ENCODE measurements at regions not wholly inside any gene's neighbourhood (a gene's known extent, or its start where the extent isn't known, plus 50 kb on each side); places are given as distances from the start of the nearest gene placed in this dataset.

- ATAC-seq (ENCODE audit: insufficient read depth, low read depth) (no peak), DNase-seq (no peak)
- Histone ChIP-seq H2AFZ (ENCODE audit: low read depth, low read length) (no peak overlapping the region), H3K9me3 (ENCODE audit: insufficient read depth, low read length, severe bottlenecking) (no peaks in the 10 kb centered on the region), H3K79me2 (ENCODE audit: insufficient read depth, low read length) (no peaks in the 10 kb centered on the region), H3K4me2 (ENCODE audit: insufficient read depth, low read length) (no peak overlapping the region), H3K27me3 (ENCODE audit: insufficient read depth, low read length, poor library complexity) (no peaks in the 10 kb centered on the region), H3K27ac (ENCODE audit: low read length) (no peak overlapping the region), H3K4me3 (ENCODE audit: low read depth in 1 of 2, low read length in 2 of 2) (no peak overlapping the region), H3K9ac (ENCODE audit: low read depth, low read length) (no peak overlapping the region), H4K20me1 (ENCODE audit: insufficient read depth, low read length) (no peaks in the 10 kb centered on the region), H3K36me3 (ENCODE audit: insufficient read depth, low read length) (no peaks in the 10 kb centered on the region), H3K4me1 (ENCODE audit: insufficient read depth, low read length) (no peaks in the 10 kb centered on the region)
- TF ChIP-seq EZH2 (IDR thresholded peaks at IDR 0.05; ENCODE audit: borderline replicate concordance, low read depth, low read length, severe bottlenecking) (no peak), CTCF (IDR thresholded peaks at IDR 0.05; ENCODE audit: borderline replicate concordance, extremely low read depth, low read length, poor library complexity, severe bottlenecking) (no peak)
Observed at GRCh38 chr5:144794922-144795321, 624.2 kb downstream of the KCTD16 start.

GRCh38 chr5:144788556-144788955, 617.9 kb downstream of the KCTD16 start:
- no peak overlapping the region for H2AFZ ChIP-seq (ENCODE audit: low read depth, low read length)
- H3K9me3 ChIP-seq (ENCODE audit: insufficient read depth, low read length, severe bottlenecking): no peaks in the 10 kb centered on the region
- ATAC-seq (ENCODE audit: insufficient read depth, low read depth): no peak

GRCh38 chr5:144788046-144788445, 617.4 kb downstream of the KCTD16 start:
- Histone ChIP-seq H3K79me2 (ENCODE audit: insufficient read depth, low read length) (no peaks in the 10 kb centered on the region), H3K27ac (ENCODE audit: low read length) (no peak overlapping the region), H3K4me1 (ENCODE audit: insufficient read depth, low read length) (no peaks in the 10 kb centered on the region), H2AFZ (ENCODE audit: low read depth, low read length) (no peak overlapping the region), H4K20me1 (ENCODE audit: insufficient read depth, low read length) (no peaks in the 10 kb centered on the region), H3K4me2 (ENCODE audit: insufficient read depth, low read length) (no peak overlapping the region), H3K9ac (ENCODE audit: low read depth, low read length) (no peak overlapping the region), H3K9me3 (ENCODE audit: insufficient read depth, low read length, severe bottlenecking) (no peaks in the 10 kb centered on the region), H3K36me3 (ENCODE audit: insufficient read depth, low read length) (no peaks in the 10 kb centered on the region), H3K27me3 (ENCODE audit: insufficient read depth, low read length, poor library complexity) (peaks cover 3% of the 10 kb centered on the region), H3K4me3 (ENCODE audit: low read depth in 1 of 2, low read length in 2 of 2) (no peak overlapping the region)
- DNase-seq (no peak), ATAC-seq (ENCODE audit: insufficient read depth, low read depth) (no peak)
- TF ChIP-seq EZH2 (IDR thresholded peaks at IDR 0.05; ENCODE audit: borderline replicate concordance, low read depth, low read length, severe bottlenecking): no peak
- TF ChIP-seq CTCF (IDR thresholded peaks at IDR 0.05; ENCODE audit: borderline replicate concordance, extremely low read depth, low read length, poor library complexity, severe bottlenecking): no peak

More at GRCh38 chr5:144788556-144788955, 617.9 kb downstream of the KCTD16 start:
- Histone ChIP-seq H3K79me2 (ENCODE audit: insufficient read depth, low read length) (no peaks in the 10 kb centered on the region), H3K27me3 (ENCODE audit: insufficient read depth, low read length, poor library complexity) (peaks cover 3% of the 10 kb centered on the region), H4K20me1 (ENCODE audit: insufficient read depth, low read length) (no peaks in the 10 kb centered on the region), H3K4me2 (ENCODE audit: insufficient read depth, low read length) (no peak overlapping the region), H3K4me1 (ENCODE audit: insufficient read depth, low read length) (no peaks in the 10 kb centered on the region), H3K27ac (ENCODE audit: low read length) (no peak overlapping the region), H3K36me3 (ENCODE audit: insufficient read depth, low read length) (no peaks in the 10 kb centered on the region), H3K9ac (ENCODE audit: low read depth, low read length) (no peak overlapping the region), H3K4me3 (ENCODE audit: low read depth in 1 of 2, low read length in 2 of 2) (no peak overlapping the region)
- no peak for TF ChIP-seq CTCF (IDR thresholded peaks at IDR 0.05; ENCODE audit: borderline replicate concordance, extremely low read depth, low read length, poor library complexity, severe bottlenecking)
- no peak for TF ChIP-seq EZH2 (IDR thresholded peaks at IDR 0.05; ENCODE audit: borderline replicate concordance, low read depth, low read length, severe bottlenecking)
- no peak for DNase-seq

- Histone ChIP-seq H3K27me3 (ENCODE audit: insufficient read depth, low read length, poor library complexity) (no peaks in the 10 kb centered on the region), H2AFZ (ENCODE audit: low read depth, low read length) (no peak overlapping the region), H3K27ac (ENCODE audit: low read length) (no peak overlapping the region), H3K4me2 (ENCODE audit: insufficient read depth, low read length) (no peak overlapping the region), H3K4me1 (ENCODE audit: insufficient read depth, low read length) (no peaks in the 10 kb centered on the region), H3K9ac (ENCODE audit: low read depth, low read length) (no peak overlapping the region), H3K4me3 (ENCODE audit: low read depth in 1 of 2, low read length in 2 of 2) (no peak overlapping the region), H3K79me2 (ENCODE audit: insufficient read depth, low read length) (no peaks in the 10 kb centered on the region), H4K20me1 (ENCODE audit: insufficient read depth, low read length) (no peaks in the 10 kb centered on the region), H3K9me3 (ENCODE audit: insufficient read depth, low read length, severe bottlenecking) (no peaks in the 10 kb centered on the region), H3K36me3 (ENCODE audit: insufficient read depth, low read length) (no peaks in the 10 kb centered on the region)
- TF ChIP-seq EZH2 (IDR thresholded peaks at IDR 0.05; ENCODE audit: borderline replicate concordance, low read depth, low read length, severe bottlenecking): no peak
- TF ChIP-seq CTCF (IDR thresholded peaks at IDR 0.05; ENCODE audit: borderline replicate concordance, extremely low read depth, low read length, poor library complexity, severe bottlenecking): no peak
- DNase-seq: no peak
- ATAC-seq (ENCODE audit: insufficient read depth, low read depth): no peak
Observed at GRCh38 chr5:144779368-144779767, 608.7 kb downstream of the KCTD16 start.
